RPMI8226 (cell line): ENCODE measurements at regions not wholly inside any gene's neighbourhood (a gene's known extent, or its start where the extent isn't known, plus 50 kb on each side); places are given as distances from the start of the nearest gene placed in this dataset.
A peak's percentile ranks its signal among the peaks of the same experiment; 100 is the strongest.

ENCODE experiments used
- DNase-seq: peaks from one replicate; pipeline ENCODE4 v3.0.0-alpha.2; 2015

GRCh38 chr5:110150199-110150598, 460.5 kb downstream of the MAN2A1 start:
- no peak for DNase-seq

GRCh38 chr5:110159202-110159601, 469.5 kb downstream of the MAN2A1 start:
- DNase-seq = no peak

GRCh38 chr5:110161162-110161561, 471.4 kb downstream of the MAN2A1 start:
- DNase-seq = no peak

GRCh38 chr5:110165366-110165765, 475.6 kb downstream of the MAN2A1 start:
- no peak for DNase-seq

- no peak for DNase-seq
Measured at GRCh38 chr5:110167384-110167783, 477.7 kb downstream of the MAN2A1 start.

GRCh38 chr5:110169461-110169860, 479.7 kb downstream of the MAN2A1 start:
- DNase-seq = no peak

GRCh38 chr5:110177729-110178128, 488.0 kb downstream of the MAN2A1 start:
- peak; percentile 61 for DNase-seq

- DNase-seq = no peak
Measured at GRCh38 chr5:110179321-110179720, 489.6 kb downstream of the MAN2A1 start.

- DNase-seq = no peak
Measured at GRCh38 chr5:110194191-110194590, 504.5 kb downstream of the MAN2A1 start.

GRCh38 chr5:110195288-110195687, 505.6 kb downstream of the MAN2A1 start:
- DNase-seq = no peak

GRCh38 chr5:110201791-110202190, 512.1 kb downstream of the MAN2A1 start:
- no peak for DNase-seq

- DNase-seq = no peak
Measured at GRCh38 chr5:110203661-110204060, 513.9 kb downstream of the MAN2A1 start.

GRCh38 chr5:110209401-110209800, 517.1 kb downstream of the TMEM232 start:
- DNase-seq = no peak

GRCh38 chr5:110218981-110219380, 507.5 kb downstream of the TMEM232 start:
- no peak for DNase-seq

GRCh38 chr5:110219769-110220168, 506.7 kb downstream of the TMEM232 start:
- no peak for DNase-seq

GRCh38 chr5:110221036-110221435, 505.4 kb downstream of the TMEM232 start:
- DNase-seq = no peak

- DNase-seq = no peak
Measured at GRCh38 chr5:110224050-110224449, 502.4 kb downstream of the TMEM232 start.

GRCh38 chr5:110225949-110226348, 500.5 kb downstream of the TMEM232 start:
- no peak for DNase-seq

GRCh38 chr5:110239786-110240185, 486.7 kb downstream of the TMEM232 start:
- DNase-seq = no peak

- no peak for DNase-seq
Measured at GRCh38 chr5:110242950-110243349, 483.5 kb downstream of the TMEM232 start.

- DNase-seq = no peak
Measured at GRCh38 chr5:110248921-110249320, 477.6 kb downstream of the TMEM232 start.

- no peak for DNase-seq
Measured at GRCh38 chr5:110250355-110250754, 476.1 kb downstream of the TMEM232 start.

- DNase-seq = no peak
Measured at GRCh38 chr5:110250755-110251154, 475.7 kb downstream of the TMEM232 start.

GRCh38 chr5:110251366-110251765, 475.1 kb downstream of the TMEM232 start:
- DNase-seq = no peak

- no peak for DNase-seq
Measured at GRCh38 chr5:110255194-110255593, 471.3 kb downstream of the TMEM232 start.

- DNase-seq = no peak
Measured at GRCh38 chr5:110256298-110256697, 470.2 kb downstream of the TMEM232 start.
